ENCODE measurements at regions not wholly inside any gene's neighbourhood (a gene's known extent, or its start where the extent isn't known, plus 50 kb on each side); places are given as distances from the start of the nearest gene placed in this dataset.

- no peak for DNase-seq
Measured at GRCh38 chr9:107213561-107214028, 69.5 kb upstream of the RAD23B start.

- DNase-seq = no peak
Measured at GRCh38 chr9:107214381-107214780, 68.7 kb upstream of the RAD23B start.

GRCh38 chr9:107214915-107215314 is 68.2 kb upstream of the RAD23B start:
- DNase-seq = no peak

- no peak for DNase-seq
Measured at GRCh38 chr9:107215381-107215780, 67.7 kb upstream of the RAD23B start.

- DNase-seq = no peak
Measured at GRCh38 chr9:107216329-107216728, 66.8 kb upstream of the RAD23B start.

- DNase-seq = no peak
Measured at GRCh38 chr9:107218829-107219485, 64.1 kb upstream of the RAD23B start.

GRCh38 chr9:107219486-107220077 is 63.5 kb upstream of the RAD23B start:
- no peak for DNase-seq

GRCh38 chr9:107221321-107221720 is 61.8 kb upstream of the RAD23B start:
- no peak for DNase-seq

- no peak for DNase-seq
Measured at GRCh38 chr9:107222020-107222522, 61.0 kb upstream of the RAD23B start.

GRCh38 chr9:107223381-107223780 is 59.7 kb upstream of the RAD23B start:
- DNase-seq = no peak

GRCh38 chr9:107224252-107224651 is 58.8 kb upstream of the RAD23B start:
- DNase-seq = peak in 1 of 2 experiments; percentile 11

- DNase-seq = no peak
Measured at GRCh38 chr9:107226421-107226820, 56.7 kb upstream of the RAD23B start.

GRCh38 chr9:107227774-107228173 is 55.3 kb upstream of the RAD23B start:
- no peak for DNase-seq

GRCh38 chr9:107228496-107229039 is 54.5 kb upstream of the RAD23B start:
- DNase-seq = peak; percentile 86 to 92

- DNase-seq = no peak
Measured at GRCh38 chr9:107229241-107229741, 53.8 kb upstream of the RAD23B start.

Data from NCI-H1930 (cell line).